SW 1271 (cell line): ENCODE measurements at regions not wholly inside any gene's neighbourhood (a gene's known extent, or its start where the extent isn't known, plus 50 kb on each side); places are given as distances from the start of the nearest gene placed in this dataset.

ENCODE experiments used
- DNase-seq, 2 experiments: peaks; one replicate each; lab custom pipeline; 2025; lab: John Stamatoyannopoulos, UW

DNA sequence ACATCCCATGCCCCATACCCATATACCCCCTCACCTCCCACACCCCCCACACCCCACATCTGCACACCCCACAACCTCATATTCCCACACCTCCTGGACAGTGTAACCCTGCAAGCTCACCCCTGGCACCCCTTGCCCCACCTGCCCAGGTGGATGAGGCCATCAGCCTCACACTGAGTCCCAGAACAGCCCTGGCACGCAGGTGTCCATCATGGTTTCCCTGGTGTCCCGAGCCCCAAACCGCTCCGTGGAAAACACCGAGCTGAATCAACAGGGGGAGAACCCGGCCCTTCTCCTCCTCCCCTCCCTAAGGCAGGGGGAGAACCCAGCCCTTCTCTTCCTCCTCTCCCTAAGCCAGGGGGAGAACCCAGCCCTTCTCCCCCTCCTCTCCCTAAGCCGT lies 415.6 kb upstream of the SALL3 start:
- no peak for DNase-seq

DNA sequence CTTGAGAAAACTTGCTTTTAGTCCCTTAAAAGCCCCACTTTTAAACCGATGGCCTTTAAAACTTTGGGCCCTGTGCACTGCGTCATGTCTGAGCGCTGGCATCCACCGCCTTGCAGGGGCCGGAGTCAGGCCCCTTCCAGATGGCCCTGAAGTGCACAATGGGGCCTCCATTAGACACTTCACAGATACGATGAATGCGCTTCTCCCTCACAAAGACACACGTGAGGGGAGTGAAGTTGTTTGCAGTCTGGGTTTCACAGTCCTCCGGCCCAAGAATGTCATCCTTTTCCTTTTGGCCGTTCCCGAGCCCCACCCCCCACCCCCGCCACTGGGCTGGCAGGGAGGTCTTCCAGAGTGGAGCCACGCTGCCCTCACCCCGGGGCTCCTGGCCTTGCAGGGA lies 415.1 kb upstream of the SALL3 start:
- no peak for DNase-seq

DNA sequence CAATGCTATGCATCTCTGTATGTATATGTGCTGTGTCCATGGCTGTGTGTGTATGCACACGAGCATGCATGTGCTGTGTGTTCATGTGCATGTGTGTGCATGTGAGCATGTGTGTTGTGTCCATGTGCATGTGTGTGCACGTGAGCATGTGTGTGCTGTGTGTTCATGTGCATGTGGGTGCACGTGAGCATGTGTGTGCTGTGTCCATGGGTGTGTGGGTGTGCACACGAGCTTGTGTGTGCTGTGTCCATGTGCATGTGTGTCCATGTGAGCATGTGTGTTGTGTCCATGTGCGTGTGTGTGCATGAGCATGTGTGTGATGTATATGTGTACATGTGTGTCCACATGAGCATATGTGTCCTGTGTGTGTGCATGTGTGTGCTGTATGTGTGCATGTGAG lies 414.4 kb upstream of the SALL3 start:
- no peak for DNase-seq

DNA sequence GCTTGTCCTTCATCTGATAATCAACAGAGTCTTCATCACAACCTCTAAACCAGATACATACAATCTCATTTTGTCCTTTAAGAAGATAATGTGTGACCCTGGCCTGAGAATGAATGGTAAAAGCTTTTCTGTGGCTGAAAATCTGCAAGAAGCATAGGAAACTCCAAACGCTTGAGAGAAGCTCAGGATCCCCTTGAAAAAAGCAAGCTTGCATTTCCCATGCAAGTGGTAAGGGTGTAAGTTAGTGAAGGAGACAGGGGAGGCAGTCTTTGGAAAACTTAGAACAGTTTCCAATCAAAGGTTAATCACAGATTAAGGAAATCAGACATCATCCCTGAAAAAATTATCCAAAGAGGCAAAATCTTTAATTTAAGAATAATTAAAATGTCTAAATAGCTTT lies 413.6 kb upstream of the SALL3 start:
- DNase-seq, result no peak

DNA sequence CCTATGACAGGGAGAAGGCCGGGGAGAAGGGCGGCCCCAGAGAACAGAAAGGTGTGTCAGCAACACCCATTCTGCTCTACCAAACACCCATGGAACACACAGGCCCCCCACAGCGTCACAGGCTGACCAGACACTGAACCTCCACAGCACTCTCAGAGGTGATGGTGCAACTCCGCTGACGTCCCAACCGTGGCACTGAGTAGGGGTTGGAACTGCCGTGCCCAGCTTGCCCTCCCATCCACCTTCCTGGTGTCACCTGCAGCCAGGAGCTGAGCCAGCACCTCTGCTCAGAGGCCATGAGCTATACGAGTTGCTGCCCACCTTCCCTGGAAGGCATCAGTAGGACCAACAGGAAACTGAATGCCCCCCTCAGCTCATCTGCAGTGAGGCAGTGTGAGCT lies 412.9 kb upstream of the SALL3 start:
- DNase-seq, result no peak

DNA sequence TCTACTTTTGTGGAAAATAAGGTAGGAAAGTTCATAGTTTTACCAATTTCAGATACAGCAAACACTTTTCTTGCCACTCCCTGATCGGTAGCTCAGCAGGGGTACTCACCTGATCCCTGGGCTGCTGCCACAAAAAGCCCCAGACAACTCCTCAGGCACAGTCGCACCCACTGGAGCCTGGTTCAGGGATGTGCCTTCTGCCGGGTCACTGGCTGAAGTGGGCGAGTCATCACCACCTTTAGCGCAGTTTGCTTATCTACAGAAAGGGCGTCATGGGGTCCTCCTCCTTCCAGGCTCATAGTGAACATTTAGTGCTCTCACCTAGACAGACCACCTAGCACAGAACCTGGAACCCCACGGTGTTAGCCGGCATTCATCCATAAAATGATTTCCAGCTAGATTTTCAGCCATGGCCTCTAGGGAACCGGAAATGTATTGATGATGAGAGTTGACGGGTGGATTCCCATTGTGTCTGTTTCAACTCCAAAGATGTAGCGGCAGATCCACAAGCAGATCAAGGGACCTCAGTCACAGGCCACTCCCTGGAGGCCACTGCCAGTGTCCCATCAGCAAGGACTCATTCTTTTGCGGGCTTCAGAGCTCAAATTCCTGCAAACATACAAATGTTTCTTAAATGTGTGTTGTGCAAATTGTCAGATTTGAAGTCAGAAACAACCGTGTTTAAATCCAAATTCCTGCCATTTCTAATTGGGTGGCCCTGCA lies 408.4 kb upstream of the SALL3 start:
- DNase-seq, result no peak

DNA sequence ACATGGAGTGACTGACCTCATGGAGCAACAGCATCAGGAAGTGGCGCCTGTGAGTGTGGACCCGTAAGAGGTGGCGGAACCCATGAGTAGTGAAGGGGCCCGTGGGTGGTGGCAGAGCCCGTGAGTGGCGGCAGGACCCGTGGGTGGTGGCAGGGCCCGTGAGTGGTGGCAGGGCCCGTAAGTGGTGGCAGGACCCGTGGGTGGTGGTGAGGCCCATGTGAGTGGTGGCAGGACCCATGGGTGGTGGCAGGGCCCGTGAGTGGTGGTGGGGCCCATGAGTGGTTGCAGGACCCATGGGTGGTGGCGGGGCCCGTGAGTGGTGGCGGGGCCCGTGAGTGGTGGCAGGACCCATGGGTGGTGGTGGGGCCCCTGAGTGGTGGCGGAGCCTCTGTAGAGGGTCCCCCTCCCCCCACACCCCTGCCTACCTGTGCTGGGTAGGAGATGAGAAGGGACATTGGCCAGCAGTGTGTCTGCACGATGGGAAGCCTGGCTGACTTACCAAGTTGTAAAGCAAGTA lies 407.7 kb upstream of the SALL3 start:
- DNase-seq, result no peak

DNA sequence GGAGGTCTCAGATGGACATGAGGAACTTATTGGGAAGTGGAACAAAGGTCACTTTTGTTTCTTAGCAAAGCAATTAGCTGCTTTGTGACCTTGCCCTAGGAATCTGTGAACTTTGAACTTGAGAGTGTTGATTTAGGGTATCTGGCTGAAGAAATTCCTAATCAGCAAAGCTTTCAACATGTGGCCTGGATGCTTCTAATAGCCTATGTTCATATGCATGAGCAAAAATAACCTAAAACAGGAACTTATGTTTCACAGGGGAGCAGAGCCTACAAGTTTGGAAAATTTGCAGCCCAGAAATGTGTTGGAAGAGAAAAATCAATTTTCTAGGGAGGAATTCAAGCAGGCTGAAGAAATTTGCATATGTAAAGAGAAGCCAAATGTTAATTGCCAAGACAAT lies 405.8 kb upstream of the SALL3 start:
- DNase-seq, result no peak

DNA sequence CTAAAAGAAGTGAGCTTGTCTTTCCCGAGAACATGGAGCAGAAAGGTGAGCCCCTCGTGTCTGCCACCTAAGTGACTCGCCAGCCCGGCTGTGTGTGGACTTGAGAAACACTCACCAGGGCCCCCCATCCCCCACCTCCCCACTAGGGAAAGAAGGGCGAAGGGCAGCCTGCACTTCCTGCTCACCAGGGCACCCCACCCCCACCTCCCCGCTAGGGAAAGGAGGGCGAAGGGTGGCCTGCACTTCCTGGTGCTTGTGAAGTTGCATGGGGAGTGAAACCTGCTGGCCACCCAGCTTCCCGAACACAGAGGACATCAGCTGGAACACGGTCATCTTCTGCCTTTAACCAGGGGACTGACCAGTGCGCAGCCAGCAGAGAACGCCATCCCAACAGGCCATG lies 402.7 kb upstream of the SALL3 start:
- no peak for DNase-seq

DNA sequence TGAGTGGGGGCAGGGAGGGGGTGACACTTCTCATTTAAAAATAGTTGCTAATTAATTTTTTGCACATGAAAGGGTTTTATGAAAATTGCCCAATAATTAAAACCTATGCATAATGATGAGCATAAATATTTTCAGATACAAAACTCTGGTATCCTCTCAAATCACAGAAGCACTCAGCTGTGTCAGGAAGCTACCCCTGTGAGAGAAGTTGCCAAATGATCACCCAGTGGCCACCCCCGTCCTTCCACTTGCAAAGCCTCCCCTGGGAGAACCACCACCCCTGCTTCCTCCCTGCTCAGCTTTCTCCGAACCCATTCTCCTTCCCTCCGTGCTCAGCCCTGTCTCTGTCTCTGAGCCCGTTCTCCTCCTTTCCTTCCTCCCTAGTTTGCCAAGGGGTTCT lies 400.2 kb upstream of the SALL3 start:
- DNase-seq, result no peak

DNA sequence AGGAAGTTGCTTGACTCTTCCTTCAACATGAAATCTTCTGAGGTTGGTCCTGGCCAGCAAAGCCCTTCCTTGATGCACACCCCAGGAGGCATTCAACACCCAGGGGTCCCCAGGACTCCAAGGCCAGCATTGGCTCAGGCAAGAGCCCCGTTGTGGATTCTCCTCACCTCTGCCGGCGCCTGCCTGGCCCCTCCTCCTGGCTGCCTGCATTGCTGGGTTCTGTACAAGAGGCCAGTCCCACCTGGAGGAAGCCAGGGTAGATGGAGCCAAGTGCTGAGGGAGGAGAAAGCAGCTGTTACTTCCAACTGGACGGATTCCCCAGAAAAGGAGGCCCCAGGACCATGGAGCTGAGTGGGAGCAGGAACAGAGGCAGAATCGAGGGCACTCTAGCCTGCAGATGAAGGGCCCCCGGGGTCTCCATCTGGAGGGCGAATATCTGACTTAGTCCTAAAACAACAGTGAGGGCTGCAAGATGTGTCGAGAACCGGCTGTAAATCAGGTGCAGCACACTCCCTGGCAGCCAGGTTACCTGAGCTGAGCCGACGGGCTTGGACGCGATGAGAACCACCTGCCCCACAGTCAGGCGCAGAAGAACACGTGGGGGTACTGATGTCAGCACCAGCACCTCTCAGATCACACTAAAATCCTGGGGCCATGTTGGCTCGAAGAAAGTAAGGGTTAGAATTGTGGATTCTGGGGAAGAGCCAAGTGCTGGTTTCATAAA lies 399.6 kb upstream of the SALL3 start:
- DNase-seq, result no peak

DNA sequence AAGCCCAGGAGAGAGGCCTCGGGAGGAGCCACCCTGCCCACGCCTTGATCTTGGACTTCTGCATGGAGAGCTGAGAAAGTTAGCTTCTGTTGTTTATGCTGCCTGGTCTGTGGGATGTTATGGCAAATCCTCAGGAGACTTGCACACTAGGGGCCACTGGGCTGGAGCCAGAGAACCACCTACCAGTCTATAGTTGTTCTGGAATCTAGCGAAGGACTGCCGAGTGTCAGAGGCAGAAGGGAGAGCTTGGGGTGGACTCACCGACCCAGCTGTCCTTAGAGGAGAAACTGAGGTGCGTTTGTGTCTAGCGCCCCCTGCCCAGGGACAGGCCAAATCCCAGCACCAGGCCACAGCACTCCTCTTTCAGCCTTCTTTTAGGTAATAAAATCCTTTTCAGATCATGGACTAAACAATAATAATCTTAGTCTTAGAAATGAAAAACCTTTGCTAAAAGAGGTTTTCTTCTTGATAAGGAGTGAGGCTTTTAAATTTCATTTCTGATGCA lies 398.7 kb upstream of the SALL3 start:
- no peak for DNase-seq

DNA sequence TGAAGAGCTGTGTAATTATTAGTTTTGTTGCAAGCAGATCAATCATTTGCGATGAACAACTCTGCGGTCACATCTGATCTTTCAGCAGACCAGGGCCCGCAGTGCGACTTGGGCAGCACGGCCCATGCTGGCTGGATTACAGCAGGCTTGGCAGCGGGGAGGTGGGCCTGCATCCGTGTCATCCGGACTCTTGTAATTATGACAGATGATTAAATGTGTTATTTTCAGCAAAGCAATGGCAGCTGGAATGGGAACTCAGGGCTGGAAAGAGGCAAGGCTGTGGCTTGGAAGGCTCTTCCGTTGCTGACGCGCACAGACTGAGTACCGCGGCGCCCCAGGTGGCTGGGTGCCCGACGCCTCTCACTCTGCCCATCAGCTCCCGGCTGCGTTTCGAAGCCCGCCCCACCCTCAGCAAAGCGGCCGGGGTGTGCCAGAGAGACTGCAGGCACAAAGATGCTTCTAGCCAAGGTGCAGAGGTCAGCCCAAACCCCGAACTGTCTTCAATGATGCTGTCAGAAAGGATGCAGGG lies 397.4 kb upstream of the SALL3 start:
- no peak for DNase-seq

DNA sequence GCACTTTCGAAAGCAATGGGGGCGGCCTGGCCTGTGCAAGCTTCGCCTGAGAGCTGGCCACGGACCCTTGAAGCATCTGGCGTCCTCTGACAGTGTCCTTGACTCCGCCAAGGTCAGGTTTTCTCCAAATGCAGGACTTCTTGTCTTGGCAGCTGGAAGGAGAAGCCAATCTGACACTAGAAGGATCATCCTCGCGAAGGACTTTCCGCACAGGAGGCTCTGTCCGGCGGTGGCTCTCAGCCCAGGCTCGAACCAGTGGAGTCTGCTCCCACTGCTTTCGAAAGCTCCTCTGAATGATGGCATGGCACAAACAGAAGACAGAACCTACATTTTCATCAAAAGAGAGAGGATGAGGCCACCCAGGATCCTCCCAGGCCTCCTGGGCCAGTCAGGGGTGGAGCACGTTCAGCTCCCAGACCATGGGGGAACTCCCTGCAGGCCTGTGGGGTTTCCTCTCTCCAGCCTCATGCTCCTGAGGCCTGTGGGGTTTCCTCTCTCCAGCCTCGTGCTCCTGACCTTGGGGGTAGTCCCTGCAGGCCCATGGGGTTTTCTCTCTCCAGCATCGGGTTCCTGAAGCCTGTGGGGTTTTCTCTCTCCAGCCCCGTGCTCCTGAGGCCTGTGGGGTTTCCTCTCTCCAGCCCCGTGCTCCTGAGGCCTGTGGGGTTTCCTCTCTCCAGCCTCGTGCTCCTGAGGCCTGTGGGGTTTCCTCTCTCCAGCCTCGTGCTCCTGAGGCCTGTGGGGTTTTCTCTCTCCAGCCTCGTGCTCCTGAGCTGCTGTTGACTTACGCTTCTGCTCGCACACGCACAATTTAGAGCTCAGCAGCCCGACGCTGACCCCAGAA lies 396.5 kb upstream of the SALL3 start:
- DNase-seq, result no peak

DNA sequence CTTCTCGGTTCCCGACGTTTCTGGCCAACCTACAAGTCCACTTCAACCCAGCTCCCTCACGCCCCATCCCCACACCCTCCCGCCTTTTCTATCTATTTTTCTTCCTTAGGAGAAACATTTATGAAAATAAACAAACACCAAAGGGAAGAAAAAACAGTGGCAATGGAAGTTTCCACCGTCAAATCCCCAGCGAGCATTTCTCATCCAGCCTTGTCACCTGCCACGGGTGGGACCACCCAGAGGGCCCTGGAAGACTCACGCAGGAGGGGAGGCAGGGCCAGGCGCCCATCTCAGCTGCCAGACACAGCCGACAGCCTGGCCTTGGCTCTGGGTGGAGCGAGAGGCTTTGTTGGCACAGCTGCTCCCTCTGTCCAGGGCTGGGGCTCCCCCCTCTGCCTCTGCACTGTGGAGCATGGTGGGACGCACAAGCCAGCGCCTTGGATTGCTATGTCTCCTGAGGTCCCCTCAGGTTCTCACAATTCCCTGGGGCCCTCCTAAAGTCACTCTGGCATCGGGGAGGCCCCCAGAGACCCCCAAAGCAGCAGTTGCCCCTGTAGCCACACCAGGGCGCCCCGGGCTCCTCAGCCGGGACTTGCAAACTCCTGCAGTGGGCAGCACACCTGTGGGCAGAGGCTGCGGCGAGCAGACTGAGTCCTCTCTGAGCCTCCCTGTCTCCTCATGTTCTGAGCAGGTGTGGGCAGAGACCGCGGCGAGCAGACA lies 395.7 kb upstream of the SALL3 start:
- no peak for DNase-seq

DNA sequence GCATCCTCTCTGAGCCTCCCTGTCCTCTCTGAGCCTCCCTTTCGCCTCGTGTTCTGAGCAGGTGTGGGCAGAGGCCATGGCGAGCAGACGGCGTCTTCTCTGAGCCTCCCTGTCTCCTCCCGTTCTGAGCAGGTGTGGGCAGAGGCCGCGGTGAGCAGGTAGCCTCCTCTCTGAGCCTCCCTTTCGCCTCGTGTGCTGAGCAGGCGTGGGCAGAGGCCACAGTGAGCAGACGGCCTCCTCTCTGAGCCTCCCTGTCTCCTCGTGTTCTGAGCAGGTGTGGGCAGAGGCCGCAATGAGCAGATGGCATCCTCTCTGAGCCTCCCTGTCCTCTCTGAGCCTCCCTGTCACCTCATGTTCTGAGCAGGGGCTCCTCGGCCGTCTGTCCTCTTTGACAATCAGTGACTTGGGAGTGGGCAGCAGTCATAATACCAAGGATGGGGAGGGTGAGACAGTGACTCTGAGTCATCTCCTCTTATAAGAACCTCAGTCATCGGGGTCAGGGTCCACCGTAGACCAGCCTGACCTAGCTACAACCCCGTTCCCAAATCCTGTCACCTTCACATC lies 395.1 kb upstream of the SALL3 start:
- DNase-seq, result no peak

DNA sequence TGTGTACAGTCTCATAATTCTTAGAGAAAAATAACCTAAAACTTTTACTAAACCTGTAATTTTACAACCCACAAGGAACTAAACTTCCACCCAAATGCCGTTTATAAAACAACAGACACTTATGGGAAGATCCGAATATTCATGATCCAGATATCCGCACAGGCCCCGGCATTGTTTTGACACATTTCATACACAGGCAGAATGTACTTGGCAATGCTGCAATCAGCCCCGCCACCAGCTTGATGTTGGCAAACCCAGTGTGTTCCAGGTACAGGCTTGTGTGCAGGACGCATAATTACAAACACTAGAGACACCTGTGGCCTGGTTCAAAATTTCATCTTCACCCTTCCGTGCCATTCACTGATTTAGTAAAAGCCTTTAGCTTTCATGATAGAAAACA lies 393.0 kb upstream of the SALL3 start:
- no peak for DNase-seq

DNA sequence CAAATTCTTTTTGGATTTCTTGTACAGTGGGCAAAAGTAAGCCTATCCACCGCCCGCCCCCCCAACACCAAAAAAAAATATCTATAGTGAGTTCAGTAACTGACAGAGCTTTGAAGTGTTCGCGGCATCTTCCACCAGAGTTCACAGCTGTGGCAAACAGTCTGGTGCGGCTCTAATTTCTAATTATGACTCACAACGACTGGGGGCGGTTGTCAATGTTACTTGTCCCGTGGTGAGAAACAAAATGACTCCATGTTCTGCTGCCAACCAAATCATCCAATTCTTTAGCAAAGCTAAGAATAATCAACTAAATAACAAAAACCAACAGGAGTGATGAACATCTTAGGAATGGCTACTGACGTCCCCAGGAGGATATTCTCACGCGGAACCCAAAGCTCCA lies 392.5 kb upstream of the SALL3 start:
- DNase-seq, result no peak

DNA sequence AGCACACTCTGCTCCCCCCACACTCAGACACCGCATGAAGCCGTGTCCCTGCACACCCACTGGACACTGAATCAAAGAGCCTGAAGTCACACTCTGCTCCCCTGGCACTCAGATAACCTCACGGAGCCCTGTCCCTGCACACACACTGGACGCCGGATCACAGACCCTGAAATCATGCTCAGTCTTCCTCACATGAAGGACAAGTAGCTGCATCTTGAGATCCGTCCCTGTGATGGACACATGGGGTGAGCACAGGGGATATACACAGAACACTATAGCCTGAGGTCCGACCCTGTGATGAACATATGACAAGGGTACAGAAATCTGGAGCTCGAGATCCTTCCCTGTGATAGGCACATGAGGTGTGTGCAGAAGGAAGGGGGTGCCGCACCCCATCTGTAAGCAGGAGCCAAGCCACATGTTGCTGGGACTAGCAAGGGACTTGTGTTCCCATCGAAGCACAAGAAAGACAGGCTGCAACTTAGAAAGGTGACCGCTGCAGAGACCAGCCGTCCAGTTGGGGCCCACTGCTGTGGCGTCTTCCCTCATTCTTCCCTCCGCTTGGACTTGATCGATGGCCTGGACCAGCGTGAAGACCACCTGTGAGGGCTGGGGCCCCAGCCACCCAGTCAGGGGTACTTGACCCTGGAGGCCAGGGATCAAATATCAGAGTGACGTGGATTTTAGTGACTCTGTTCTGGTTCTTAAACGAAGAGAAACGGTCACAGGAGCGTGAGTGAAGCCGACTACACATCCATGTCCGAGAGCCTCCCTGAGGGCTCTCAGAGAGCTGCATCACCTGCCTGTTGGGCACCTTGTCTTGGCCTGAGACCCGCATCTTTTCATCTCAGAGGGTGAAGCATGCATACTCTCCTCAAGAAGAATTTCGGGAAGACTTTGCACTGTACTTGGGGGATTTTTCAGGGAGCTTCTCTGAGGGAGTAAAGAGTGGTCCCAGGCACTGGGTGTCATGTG lies 391.7 kb upstream of the SALL3 start:
- DNase-seq, result no peak

DNA sequence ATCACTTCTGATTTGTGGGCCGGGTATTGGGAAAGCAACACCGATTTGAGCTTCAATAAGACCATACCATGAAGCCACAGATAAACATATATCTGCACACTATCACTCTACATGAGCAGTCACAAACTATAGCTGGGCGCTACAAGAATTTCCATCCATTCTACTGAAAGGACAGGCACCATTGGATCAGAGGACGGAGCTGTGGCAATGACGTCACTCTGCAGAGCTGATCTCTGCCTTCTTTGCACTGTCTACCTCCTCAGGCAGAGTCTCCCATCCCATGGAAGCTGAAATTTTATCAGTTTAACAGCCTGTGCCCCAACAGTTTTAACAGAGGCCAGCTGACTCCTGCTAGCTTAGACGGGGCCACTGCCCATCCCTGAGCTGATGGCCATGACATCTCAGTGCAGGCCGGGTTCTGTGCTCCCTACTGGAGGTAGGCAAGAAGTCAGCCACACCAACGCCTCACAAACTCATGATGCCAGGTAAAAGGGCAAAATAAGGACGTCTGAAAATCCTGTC lies 389.6 kb upstream of the SALL3 start:
- no peak for DNase-seq
